Smooth muscle cell (in vitro differentiated cells): ENCODE measurements at regions not wholly inside any gene's neighbourhood (a gene's known extent, or its start where the extent isn't known, plus 50 kb on each side); places are given as distances from the start of the nearest gene placed in this dataset.
A peak's percentile ranks its signal among the peaks of the same experiment; 100 is the strongest.

Source experiments
- DNase-seq: peaks from one replicate; lab custom pipeline; 2025; ENCODE audit not compliant: unreplicated experiment; lab: John Stamatoyannopoulos, UW
- H2AFZ ChIP-seq: fragments of 200-600 bp; sonication (generic); 2 replicates; pipeline ENCODE4 v1.6.0; 2016; ENCODE audit warnings: antibody characterized with exemption, low read depth, mild to moderate bottlenecking
- H3F3A ChIP-seq: fragments of 200-600 bp; sonication (generic); 2 replicates; pipeline ENCODE4 v1.6.0; 2017; ENCODE audit warnings: antibody characterized with exemption, low read depth
- H3K27ac ChIP-seq: fragments of 200-600 bp; sonication (generic); 2 replicates; pipeline ENCODE4 v1.5.1; 2016; ENCODE audit warnings: low read depth, mild to moderate bottlenecking
- H3K27me3 ChIP-seq: fragments of 200-600 bp; sonication (generic); 2 replicates; pipeline ENCODE4 v1.6.1; 2016; ENCODE audit warnings: low read depth, mild to moderate bottlenecking
- H3K36me3 ChIP-seq: fragments of 200-600 bp; sonication (generic); 2 replicates; pipeline ENCODE4 v1.5.1; 2016; ENCODE audit warnings: low read depth
- H3K4me1 ChIP-seq: fragments of 200-600 bp; sonication (generic); 2 replicates; pipeline ENCODE4 v1.5.1; 2016; ENCODE audit warnings: low read depth
- H3K4me2 ChIP-seq: fragments of 200-600 bp; sonication (generic); 2 replicates; pipeline ENCODE4 v1.6.0; 2016; ENCODE audit warnings: mild to moderate bottlenecking
- H3K4me3 ChIP-seq: fragments of 200-600 bp; sonication (generic); 2 replicates; pipeline ENCODE4 v1.5.1; 2016; ENCODE audit warnings: mild to moderate bottlenecking
- H3K79me2 ChIP-seq: fragments of 200-600 bp; sonication (generic); 2 replicates; pipeline ENCODE4 v1.6.0; 2016; ENCODE audit warnings: low read depth, mild to moderate bottlenecking
- H3K9ac ChIP-seq: fragments of 200-600 bp; sonication (generic); 2 replicates; pipeline ENCODE4 v1.6.0; 2016; ENCODE audit warnings: low read depth
- H3K9me3 ChIP-seq: fragments of 200-600 bp; sonication (generic); replicated peaks from 2 replicates; pipeline ENCODE4 v1.5.1; 2016; ENCODE audit warnings: low read depth
- H4K20me1 ChIP-seq: fragments of 200-600 bp; sonication (generic); 2 replicates; pipeline ENCODE4 v1.6.0; 2016; ENCODE audit warnings: low read depth
- CTCF ChIP-seq: fragments of 200-600 bp; sonication (generic); IDR thresholded peaks from 2 replicates; pipeline ENCODE4 v1.5.1; 2017; ENCODE audit warnings: borderline replicate concordance, mild to moderate bottlenecking, antibody characterized with exemption; ENCODE audit not compliant: insufficient read depth, poor library complexity, severe bottlenecking
- WGBS: methylation state at CpG from one replicate; pipeline ENCODE4 v1.1.7; 2016; ENCODE audit warnings: low lambda C conversion rate; 5-methylcytosine and 5-hydroxymethylcytosine counted together

GRCh38 chr12:75831402-75831801 is 200.2 kb downstream of the PHLDA1 start:
- Histone ChIP-seq H3K4me1 (no peaks in the 10 kb centered on the region), H3K79me2 (no peaks in the 10 kb centered on the region), H4K20me1 (no peaks in the 10 kb centered on the region), H3K4me2 (no peak overlapping the region), H3K9ac (no peak overlapping the region), H3K4me3 (no peak overlapping the region), H3K27me3 (no peaks in the 10 kb centered on the region), H3K36me3 (no peaks in the 10 kb centered on the region), H3K9me3 (no peaks in the 10 kb centered on the region), H3F3A (no peaks in the 10 kb centered on the region), H2AFZ (no peak overlapping the region), H3K27ac (no peak overlapping the region)
- no peak for DNase-seq
- 36% methylated on average over 2 of the region's 2 CpGs for WGBS
- no peak for TF ChIP-seq CTCF

GRCh38 chr12:75827061-75827460 is 204.5 kb downstream of the PHLDA1 start:
- no peaks in the 10 kb centered on the region for H3K79me2 ChIP-seq
- H3F3A ChIP-seq: no peaks in the 10 kb centered on the region
- no peaks in the 10 kb centered on the region for H3K36me3 ChIP-seq
- H3K9me3 ChIP-seq: no peaks in the 10 kb centered on the region
- no peak for TF ChIP-seq CTCF
- no peaks in the 10 kb centered on the region for H4K20me1 ChIP-seq
- H3K4me1 ChIP-seq: peaks cover 6% of the 10 kb centered on the region
- WGBS: 95% methylated on average over 3 of the region's 3 CpGs
- H3K27me3 ChIP-seq: no peaks in the 10 kb centered on the region
- DNase-seq: no peak
- no peak overlapping the region for H3K9ac ChIP-seq
- no peak overlapping the region for H3K4me3 ChIP-seq
- H3K4me2 ChIP-seq: no peak overlapping the region
- H2AFZ ChIP-seq: no peak overlapping the region
- no peak overlapping the region for H3K27ac ChIP-seq

- no peak for DNase-seq
- Histone ChIP-seq H3K27ac (peak overlapping the region; percentile 74), H3K79me2 (no peaks in the 10 kb centered on the region), H3K4me3 (no peak overlapping the region), H2AFZ (no peak overlapping the region), H3K9ac (peak overlapping the region; percentile 47), H3K4me2 (peak overlapping the region; percentile 74), H3K9me3 (no peaks in the 10 kb centered on the region), H3K4me1 (peaks cover 6% of the 10 kb centered on the region), H4K20me1 (no peaks in the 10 kb centered on the region), H3F3A (no peaks in the 10 kb centered on the region), H3K27me3 (no peaks in the 10 kb centered on the region), H3K36me3 (no peaks in the 10 kb centered on the region)
- WGBS: 4% methylated on average over 4 of the region's 4 CpGs
- TF ChIP-seq CTCF: no peak
Observed at GRCh38 chr12:75825686-75826085, 205.9 kb downstream of the PHLDA1 start.

- H3K9ac ChIP-seq: no peak overlapping the region
- H3K27me3 ChIP-seq: no peaks in the 10 kb centered on the region
- H3F3A ChIP-seq: no peaks in the 10 kb centered on the region
- no peak for TF ChIP-seq CTCF
- H4K20me1 ChIP-seq: no peaks in the 10 kb centered on the region
- peaks cover 6% of the 10 kb centered on the region for H3K4me1 ChIP-seq
- no peaks in the 10 kb centered on the region for H3K9me3 ChIP-seq
- no peak overlapping the region for H3K27ac ChIP-seq
- H3K36me3 ChIP-seq: no peaks in the 10 kb centered on the region
- H3K4me2 ChIP-seq: no peak overlapping the region
- no peak for DNase-seq
- WGBS: 96% methylated on average over 1 of the region's 1 CpG
- H2AFZ ChIP-seq: no peak overlapping the region
- H3K79me2 ChIP-seq: no peaks in the 10 kb centered on the region
- no peak overlapping the region for H3K4me3 ChIP-seq
Observed at GRCh38 chr12:75823475-75823874, 208.1 kb downstream of the PHLDA1 start.
